ENCODE measurements at regions not wholly inside any gene's neighbourhood (a gene's known extent, or its start where the extent isn't known, plus 50 kb on each side); places are given as distances from the start of the nearest gene placed in this dataset.

GRCh38 chr2:123624816-123625215 is 400.3 kb upstream of the CNTNAP5 start:
- TF ChIP-seq, protein P1, sequence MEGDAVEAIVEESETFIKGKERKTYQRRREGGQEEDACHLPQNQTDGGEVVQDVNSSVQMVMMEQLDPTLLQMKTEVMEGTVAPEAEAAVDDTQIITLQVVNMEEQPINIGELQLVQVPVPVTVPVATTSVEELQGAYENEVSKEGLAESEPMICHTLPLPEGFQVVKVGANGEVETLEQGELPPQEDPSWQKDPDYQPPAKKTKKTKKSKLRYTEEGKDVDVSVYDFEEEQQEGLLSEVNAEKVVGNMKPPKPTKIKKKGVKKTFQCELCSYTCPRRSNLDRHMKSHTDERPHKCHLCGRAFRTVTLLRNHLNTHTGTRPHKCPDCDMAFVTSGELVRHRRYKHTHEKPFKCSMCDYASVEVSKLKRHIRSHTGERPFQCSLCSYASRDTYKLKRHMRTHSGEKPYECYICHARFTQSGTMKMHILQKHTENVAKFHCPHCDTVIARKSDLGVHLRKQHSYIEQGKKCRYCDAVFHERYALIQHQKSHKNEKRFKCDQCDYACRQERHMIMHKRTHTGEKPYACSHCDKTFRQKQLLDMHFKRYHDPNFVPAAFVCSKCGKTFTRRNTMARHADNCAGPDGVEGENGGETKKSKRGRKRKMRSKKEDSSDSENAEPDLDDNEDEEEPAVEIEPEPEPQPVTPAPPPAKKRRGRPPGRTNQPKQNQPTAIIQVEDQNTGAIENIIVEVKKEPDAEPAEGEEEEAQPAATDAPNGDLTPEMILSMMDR (IDR thresholded peaks at IDR 0.05): no peak
- no peak overlapping the region for H3K4me3 ChIP-seq
- DNase-seq (no peak), ATAC-seq (no peak)
- no peaks in the 10 kb centered on the region for H3K9me3 ChIP-seq
- intact Hi-C loops (cut with DNase I): no loop called here
- H3K4me1 ChIP-seq: no peaks in the 10 kb centered on the region
- no peak overlapping the region for H3K27ac ChIP-seq
- no peaks in the 10 kb centered on the region for H3K27me3 ChIP-seq (ENCODE audit: low read depth)
- no peaks in the 10 kb centered on the region for H3K36me3 ChIP-seq

- Histone ChIP-seq H3K9me3 (no peaks in the 10 kb centered on the region), H3K4me1 (no peaks in the 10 kb centered on the region), H3K27me3 (ENCODE audit: low read depth) (no peaks in the 10 kb centered on the region), H3K4me3 (no peak overlapping the region), H3K36me3 (no peaks in the 10 kb centered on the region), H3K27ac (no peak overlapping the region)
- TF ChIP-seq, protein P1 (IDR thresholded peaks at IDR 0.05): no peak
- DNase-seq: no peak
- no peak for ATAC-seq
- intact Hi-C loops (cut with DNase I): no loop called here
These were observed 388.9 kb upstream of the CNTNAP5 start for GRCh38 chr2:123636232-123636631.

DNA sequence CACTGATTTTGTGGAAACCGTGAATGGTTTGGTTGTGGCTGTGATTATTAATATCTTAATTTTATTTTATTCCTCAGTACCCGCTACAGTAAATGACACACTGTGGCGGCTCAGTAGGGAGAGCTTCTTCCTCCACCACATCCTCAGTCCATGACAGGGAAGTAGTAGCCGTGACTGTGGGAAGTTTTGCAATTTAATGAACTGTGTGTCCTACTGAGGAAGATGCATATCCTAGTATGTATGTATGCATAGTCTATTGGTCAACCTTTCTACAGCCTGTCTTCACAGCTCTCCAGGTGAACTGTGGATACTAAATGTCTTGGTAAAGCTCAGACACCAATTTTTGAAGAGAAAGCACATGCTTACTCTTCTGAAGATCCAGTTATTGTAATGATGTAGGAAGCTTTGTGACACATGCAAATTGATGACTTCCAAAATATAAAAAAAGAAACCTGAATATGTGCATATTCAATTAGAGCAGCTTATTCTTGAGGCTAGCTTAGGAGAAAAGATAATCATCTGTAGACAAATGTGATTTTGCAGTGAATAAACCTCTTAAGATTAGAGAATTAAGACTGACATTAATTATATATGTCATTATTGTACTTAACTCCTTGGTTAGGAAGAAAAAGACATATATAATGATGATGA is 384.3 kb upstream of the CNTNAP5 start:
- Histone ChIP-seq H3K27ac (no peak overlapping the region), H3K27me3 (ENCODE audit: low read depth) (no peaks in the 10 kb centered on the region), H3K4me3 (no peak overlapping the region), H3K9me3 (no peaks in the 10 kb centered on the region), H3K4me1 (no peaks in the 10 kb centered on the region), H3K36me3 (no peaks in the 10 kb centered on the region)
- no peak for DNase-seq
- intact Hi-C loops (cut with DNase I): no loop called here
- ATAC-seq: no peak
- TF ChIP-seq, protein P1 (IDR thresholded peaks at IDR 0.05): no peak

DNA sequence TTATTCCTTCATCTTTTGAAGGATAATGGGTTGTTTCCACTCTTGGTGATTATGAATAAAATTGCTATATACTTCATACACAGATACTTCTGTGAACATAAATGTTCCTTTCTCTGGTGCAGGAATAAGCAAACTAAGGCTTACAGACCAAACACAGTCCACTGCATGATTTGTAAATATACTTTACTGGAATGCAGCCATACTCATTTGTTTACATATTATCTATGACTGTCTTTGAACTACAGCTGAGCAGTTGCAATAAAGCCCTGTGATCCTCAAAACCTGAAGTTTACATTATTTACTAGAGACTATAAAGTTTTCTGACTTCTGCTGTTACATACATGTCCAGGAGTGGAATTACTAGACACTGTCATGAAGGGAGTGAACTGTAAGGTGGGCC is 381.0 kb upstream of the CNTNAP5 start:
- DNase-seq: no peak

DNA sequence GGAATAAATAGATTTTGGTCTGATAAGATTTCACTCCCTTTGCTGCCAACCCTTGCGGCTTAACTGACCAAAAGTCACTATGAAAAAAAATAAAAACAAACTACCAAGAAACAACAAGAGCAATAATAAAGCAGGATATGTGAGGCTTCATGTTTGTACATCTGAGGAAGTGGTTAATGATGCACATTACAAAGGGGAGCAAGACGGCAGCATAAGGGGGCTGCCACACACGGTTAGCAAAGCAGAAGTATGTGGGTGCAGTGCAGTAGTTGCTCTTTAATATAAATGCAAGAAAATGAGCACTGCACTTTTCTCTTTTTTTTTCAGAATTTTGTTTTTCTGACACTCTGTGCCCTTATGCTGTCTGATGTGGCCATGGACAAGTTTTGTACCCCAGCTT is 377.1 kb upstream of the CNTNAP5 start:
- DNase-seq (no peak), ATAC-seq (no peak)
- TF ChIP-seq, protein P1 (IDR thresholded peaks at IDR 0.05): no peak
- Histone ChIP-seq H3K4me1 (no peaks in the 10 kb centered on the region), H3K9me3 (no peaks in the 10 kb centered on the region), H3K36me3 (no peaks in the 10 kb centered on the region), H3K4me3 (no peak overlapping the region), H3K27me3 (ENCODE audit: low read depth) (no peaks in the 10 kb centered on the region), H3K27ac (no peak overlapping the region)
- intact Hi-C loops (cut with DNase I): no loop called here

More for the DNA sequence above, 381.0 kb upstream of the CNTNAP5 start:
- TF ChIP-seq, protein P1 (IDR thresholded peaks at IDR 0.05): no peak
- Histone ChIP-seq H3K9me3 (no peaks in the 10 kb centered on the region), H3K4me1 (no peaks in the 10 kb centered on the region), H3K27ac (no peak overlapping the region), H3K4me3 (no peak overlapping the region), H3K27me3 (ENCODE audit: low read depth) (no peaks in the 10 kb centered on the region), H3K36me3 (no peaks in the 10 kb centered on the region)
- intact Hi-C loops (cut with DNase I): no loop called here
- ATAC-seq: no peak
